HG03097 (cell line): ENCODE measurements at regions not wholly inside any gene's neighbourhood (a gene's known extent, or its start where the extent isn't known, plus 50 kb on each side); places are given as distances from the start of the nearest gene placed in this dataset.
"Not testable (repeated sequence)": the region's sequence is repeated elsewhere in the genome, so short reads cannot be mapped to it uniquely, and the experiment has no call there.

Experiments used
- ATAC-seq: cut with Tn5 transposase; IDR thresholded peaks from one replicate; pipeline ENCODE4 v1.9.1; 2021; ENCODE audit not compliant: unreplicated experiment, low FRiP score

GRCh38 chr7:125193263-125193662, 263.6 kb upstream of the POT1 start:
- no peak for ATAC-seq

GRCh38 chr7:125184801-125185200, 255.2 kb upstream of the POT1 start:
- ATAC-seq, result no peak

GRCh38 chr7:125181569-125182267, 252.1 kb upstream of the POT1 start:
- ATAC-seq, result not testable (repeated sequence)

GRCh38 chr7:125173571-125173970, 243.9 kb upstream of the POT1 start:
- no peak for ATAC-seq

GRCh38 chr7:125169088-125169487, 239.5 kb upstream of the POT1 start:
- no peak for ATAC-seq

- ATAC-seq, result no peak
Observed at GRCh38 chr7:125154930-125155329, 225.3 kb upstream of the POT1 start.

GRCh38 chr7:125149151-125149550, 219.5 kb upstream of the POT1 start:
- no peak for ATAC-seq

GRCh38 chr7:125147047-125147446, 217.4 kb upstream of the POT1 start:
- ATAC-seq, result no peak

- ATAC-seq, result no peak
Observed at GRCh38 chr7:125136755-125137532, 207.3 kb upstream of the POT1 start.

GRCh38 chr7:125136341-125136740, 206.7 kb upstream of the POT1 start:
- no peak for ATAC-seq

- ATAC-seq, result no peak
Observed at GRCh38 chr7:125130173-125130572, 200.5 kb upstream of the POT1 start.

GRCh38 chr7:125127304-125127703, 197.7 kb upstream of the POT1 start:
- no peak for ATAC-seq

GRCh38 chr7:125126376-125126775, 196.8 kb upstream of the POT1 start:
- no peak for ATAC-seq

GRCh38 chr7:125125315-125125714, 195.7 kb upstream of the POT1 start:
- no peak for ATAC-seq

- ATAC-seq, result no peak
Observed at GRCh38 chr7:125122173-125122572, 192.5 kb upstream of the POT1 start.

- no peak for ATAC-seq
Observed at GRCh38 chr7:125119559-125120115, 190.0 kb upstream of the POT1 start.

GRCh38 chr7:125118444-125118843, 188.8 kb upstream of the POT1 start:
- ATAC-seq, result no peak

- ATAC-seq, result no peak
Observed at GRCh38 chr7:125112850-125113249, 183.2 kb upstream of the POT1 start.

- no peak for ATAC-seq
Observed at GRCh38 chr7:125099519-125099918, 169.9 kb upstream of the POT1 start.

GRCh38 chr7:125098377-125098970, 168.8 kb upstream of the POT1 start:
- ATAC-seq, result peak; percentile 66

- ATAC-seq, result no peak
Observed at GRCh38 chr7:125090596-125090995, 161.0 kb upstream of the POT1 start.
